Left ventricle myocardium inferior (tissue), 1 donor: ENCODE measurements at regions not wholly inside any gene's neighbourhood (a gene's known extent, or its start where the extent isn't known, plus 50 kb on each side); places are given as distances from the start of the nearest gene placed in this dataset.

Experiments used
- DNase-seq: peaks from one replicate; pipeline ENCODE4 v3.0.0-alpha.2; 2020
- H3K27ac ChIP-seq: fragments of 200-600 bp; replicated peaks from 2 replicates; pipeline ENCODE4 v1.8.0; 2021
- H3K27me3 ChIP-seq: fragments of 200-600 bp; 2 replicates; pipeline ENCODE4 v1.8.0; 2021; ENCODE audit warnings: low read depth
- H3K36me3 ChIP-seq: fragments of 200-600 bp; 2 replicates; pipeline ENCODE4 v1.8.0; 2021
- H3K4me1 ChIP-seq: fragments of 200-600 bp; 2 replicates; pipeline ENCODE4 v1.8.0; 2021
- H3K4me3 ChIP-seq: fragments of 200-600 bp; 2 replicates; pipeline ENCODE4 v1.8.0; 2021; ENCODE audit warnings: mild to moderate bottlenecking, moderate library complexity
- H3K9me3 ChIP-seq: fragments of 200-600 bp; replicated peaks from 2 replicates; pipeline ENCODE4 v1.8.0; 2021
- intact Hi-C: fragments of 100-400 bp; cut with micrococcal nuclease; formaldehyde crosslinking; loops from one replicate; pipeline ENCODE4 v1.11.0; 2022
- TF ChIP-seq, protein P1 (sequence below): fragments of 200-600 bp; IDR thresholded peaks from 2 replicates; pipeline ENCODE4 v1.8.0; 2021; ENCODE audit warnings: antibody characterized with exemption, mild to moderate bottlenecking, borderline replicate concordance
- donor health status: DM: no; HTN: yes; CAD: no; lungs with severe emphysema.

DNA sequence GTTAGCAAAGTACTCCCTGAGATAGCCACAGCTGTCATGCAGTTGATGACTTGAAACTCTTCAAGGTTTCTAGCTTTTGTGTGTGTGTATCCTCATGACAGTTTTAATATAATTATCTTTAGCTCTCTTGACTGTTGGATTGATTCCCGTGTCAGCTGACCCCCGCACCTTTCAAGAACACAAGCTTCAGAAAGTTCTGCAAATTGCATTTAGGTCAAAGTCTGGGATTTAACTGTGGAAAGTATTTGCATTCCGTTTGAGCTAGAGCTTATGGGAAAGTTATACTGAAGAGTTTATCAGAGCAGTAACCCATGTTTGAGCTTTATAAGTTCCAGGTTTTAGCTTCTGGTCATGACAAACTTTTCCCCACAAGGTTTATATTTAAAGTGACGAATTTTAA is 380.1 kb upstream of the CHRM3 start:
- intact Hi-C loops: no loop called here
- TF ChIP-seq, protein P1, sequence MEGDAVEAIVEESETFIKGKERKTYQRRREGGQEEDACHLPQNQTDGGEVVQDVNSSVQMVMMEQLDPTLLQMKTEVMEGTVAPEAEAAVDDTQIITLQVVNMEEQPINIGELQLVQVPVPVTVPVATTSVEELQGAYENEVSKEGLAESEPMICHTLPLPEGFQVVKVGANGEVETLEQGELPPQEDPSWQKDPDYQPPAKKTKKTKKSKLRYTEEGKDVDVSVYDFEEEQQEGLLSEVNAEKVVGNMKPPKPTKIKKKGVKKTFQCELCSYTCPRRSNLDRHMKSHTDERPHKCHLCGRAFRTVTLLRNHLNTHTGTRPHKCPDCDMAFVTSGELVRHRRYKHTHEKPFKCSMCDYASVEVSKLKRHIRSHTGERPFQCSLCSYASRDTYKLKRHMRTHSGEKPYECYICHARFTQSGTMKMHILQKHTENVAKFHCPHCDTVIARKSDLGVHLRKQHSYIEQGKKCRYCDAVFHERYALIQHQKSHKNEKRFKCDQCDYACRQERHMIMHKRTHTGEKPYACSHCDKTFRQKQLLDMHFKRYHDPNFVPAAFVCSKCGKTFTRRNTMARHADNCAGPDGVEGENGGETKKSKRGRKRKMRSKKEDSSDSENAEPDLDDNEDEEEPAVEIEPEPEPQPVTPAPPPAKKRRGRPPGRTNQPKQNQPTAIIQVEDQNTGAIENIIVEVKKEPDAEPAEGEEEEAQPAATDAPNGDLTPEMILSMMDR: no peak
- DNase-seq: no peak

DNA sequence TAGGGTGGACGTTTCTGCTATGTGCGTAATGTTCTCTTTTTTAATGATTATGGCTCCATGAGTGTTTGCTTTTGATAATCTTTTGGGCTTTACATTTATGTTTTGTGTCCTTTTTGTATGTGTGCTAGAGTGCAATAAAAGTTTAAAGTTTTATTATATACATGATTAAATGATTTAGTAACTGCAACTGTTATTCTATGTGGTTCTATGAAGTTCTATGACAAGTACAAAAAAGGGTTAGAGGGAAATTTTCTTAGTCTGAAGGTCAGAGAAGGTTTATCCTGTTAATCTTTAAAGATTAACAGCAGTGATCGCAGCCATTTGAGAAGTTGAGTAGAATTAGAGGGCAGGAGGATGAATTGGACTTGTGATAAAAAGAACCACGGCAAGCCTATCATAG is 386.4 kb upstream of the CHRM3 start:
- no peaks in the 10 kb centered on the region for H3K27me3 ChIP-seq
- TF ChIP-seq, protein P1: no peak
- intact Hi-C loops: no loop called here
- H3K4me1 ChIP-seq: no peaks in the 10 kb centered on the region
- H3K4me3 ChIP-seq: no peak overlapping the region
- no peak overlapping the region for H3K27ac ChIP-seq
- DNase-seq: no peak
- H3K36me3 ChIP-seq: no peaks in the 10 kb centered on the region
- H3K9me3 ChIP-seq: no peaks in the 10 kb centered on the region

More for the DNA sequence above, 380.1 kb upstream of the CHRM3 start:
- Histone ChIP-seq H3K36me3 (no peaks in the 10 kb centered on the region), H3K27ac (no peak overlapping the region), H3K27me3 (no peaks in the 10 kb centered on the region), H3K4me3 (no peak overlapping the region), H3K4me1 (no peaks in the 10 kb centered on the region), H3K9me3 (no peaks in the 10 kb centered on the region)

DNA sequence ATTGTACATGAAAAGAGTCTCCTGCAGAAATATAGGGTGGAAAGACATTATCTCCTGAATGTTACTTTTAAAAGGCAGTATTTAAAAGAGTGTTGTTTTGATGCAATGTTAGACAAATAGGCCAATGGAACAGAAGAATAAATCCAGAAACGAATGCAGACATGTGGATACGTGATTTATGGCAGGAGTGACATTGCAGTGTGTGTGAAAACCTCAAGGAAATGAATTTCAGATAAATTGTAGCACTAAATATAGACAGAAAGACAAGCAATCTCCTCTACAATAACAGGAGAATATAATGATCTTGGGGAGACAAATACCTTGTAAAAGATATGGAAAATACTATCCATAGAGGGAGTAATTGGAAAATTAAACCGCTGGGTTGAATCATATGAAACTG is 387.8 kb upstream of the CHRM3 start:
- Histone ChIP-seq H3K4me1 (no peaks in the 10 kb centered on the region), H3K27ac (no peak overlapping the region), H3K9me3 (no peaks in the 10 kb centered on the region), H3K4me3 (no peak overlapping the region), H3K27me3 (no peaks in the 10 kb centered on the region), H3K36me3 (no peaks in the 10 kb centered on the region)
- intact Hi-C loops: no loop called here
- TF ChIP-seq, protein P1: no peak
- DNase-seq: no peak

DNA sequence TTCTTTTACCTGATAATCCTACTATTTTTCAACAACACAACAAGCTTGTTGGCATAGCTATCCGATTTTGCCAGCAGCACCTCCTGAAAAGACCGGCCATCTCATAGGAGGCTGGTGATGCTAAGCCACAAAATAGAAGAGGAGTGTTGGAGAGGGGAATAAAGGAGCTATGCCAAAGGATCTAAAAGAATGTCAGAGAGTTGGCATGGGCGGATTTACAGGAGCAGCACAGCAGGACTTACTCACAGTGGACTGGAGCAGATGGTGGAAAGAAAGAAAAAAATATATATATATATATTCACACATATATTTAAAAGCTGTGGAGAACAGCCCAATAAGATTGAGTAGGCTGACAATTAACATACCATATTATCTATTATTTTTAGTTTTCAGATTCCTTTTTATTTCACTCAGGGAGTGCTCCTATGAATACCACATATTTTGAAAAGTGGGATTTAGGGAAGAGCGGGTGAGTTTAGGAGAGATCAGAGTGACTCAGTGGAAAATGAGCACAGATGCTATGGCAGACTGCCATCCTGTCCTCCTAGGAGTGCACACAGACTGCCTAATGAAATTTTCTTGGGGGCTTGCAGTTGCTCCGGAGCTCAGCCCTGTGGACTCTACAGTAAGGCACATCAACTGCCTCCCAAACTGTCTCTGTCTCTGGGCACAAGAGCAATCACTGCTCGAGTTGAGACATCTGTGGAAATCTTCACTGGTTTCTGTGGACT is 394.4 kb upstream of the CHRM3 start:
- H3K27ac ChIP-seq: no peak overlapping the region
- DNase-seq: no peak
- TF ChIP-seq, protein P1: no peak

DNA sequence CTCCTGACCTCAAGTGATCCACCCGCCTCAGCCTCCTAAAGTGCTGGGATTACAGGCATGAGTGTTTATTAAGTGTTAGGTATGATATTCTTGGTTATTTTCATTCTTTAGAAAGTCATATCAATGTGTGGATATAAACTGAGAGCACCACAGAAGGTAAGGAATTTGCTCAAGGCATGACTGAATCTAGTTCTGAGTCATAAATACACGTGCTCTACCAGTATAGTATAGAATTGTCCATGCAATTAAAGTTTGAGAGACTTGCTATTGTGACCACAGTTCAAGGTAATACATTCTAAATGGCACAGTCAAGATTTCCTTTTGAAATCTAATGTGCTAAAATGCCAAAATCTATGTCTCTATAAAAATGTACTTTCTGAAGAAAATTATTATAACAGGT is 401.1 kb upstream of the CHRM3 start:
- DNase-seq: no peak
- TF ChIP-seq, protein P1: no peak
- Histone ChIP-seq H3K4me1 (no peaks in the 10 kb centered on the region), H3K27me3 (no peaks in the 10 kb centered on the region), H3K36me3 (no peaks in the 10 kb centered on the region), H3K9me3 (peaks cover 15% of the 10 kb centered on the region), H3K4me3 (no peak overlapping the region), H3K27ac (no peak overlapping the region)
- intact Hi-C loops: no loop called here

More for the DNA sequence above, 394.4 kb upstream of the CHRM3 start:
- H3K36me3 ChIP-seq: no peaks in the 10 kb centered on the region
- H3K9me3 ChIP-seq: peaks cover 26% of the 10 kb centered on the region
- intact Hi-C loops: no loop called here
- no peak overlapping the region for H3K4me3 ChIP-seq
- H3K27me3 ChIP-seq: no peaks in the 10 kb centered on the region
- no peaks in the 10 kb centered on the region for H3K4me1 ChIP-seq
